Neural cell (in vitro differentiated cells): ENCODE measurements at regions not wholly inside any gene's neighbourhood (a gene's known extent, or its start where the extent isn't known, plus 50 kb on each side); places are given as distances from the start of the nearest gene placed in this dataset.

ENCODE experiments used
- H2AFZ ChIP-seq: fragments of 200-600, 300-800 bp; sonication (generic), shearing (Covaris generic); 2 replicates; pipeline ENCODE4 v1.6.0; 2014; ENCODE audit warnings: low read depth, mild to moderate bottlenecking, antibody characterized with exemption, low read length, moderate library complexity
- H3F3A ChIP-seq: fragments of 200-600 bp; shearing (Covaris generic); 2 replicates; pipeline ENCODE4 v1.6.1; 2016; ENCODE audit warnings: mild to moderate bottlenecking, moderate library complexity, mixed read lengths, antibody characterized with exemption, low read length; ENCODE audit not compliant: insufficient read depth, poor library complexity, severe bottlenecking
- H3K27ac ChIP-seq: fragments of 200-600, 300-800 bp; sonication (generic), shearing (Covaris generic); 2 replicates; pipeline ENCODE4 v1.5.1; 2014; ENCODE audit warnings: mild to moderate bottlenecking, low read length, moderate library complexity
- H3K27me3 ChIP-seq: fragments of 300-800, 200-600 bp; sonication (generic), shearing (Covaris generic); 2 replicates; pipeline ENCODE4 v1.6.0; 2014; ENCODE audit warnings: mild to moderate bottlenecking, low read depth, low read length, moderate library complexity; ENCODE audit not compliant: insufficient read depth
- H3K36me3 ChIP-seq: fragments of 300-800, 200-600 bp; sonication (generic), shearing (Covaris generic); 2 replicates; pipeline ENCODE4 v1.5.1; 2014; ENCODE audit warnings: mild to moderate bottlenecking, antibody characterized with exemption, low read length, moderate library complexity; ENCODE audit not compliant: insufficient read depth
- H3K4me2 ChIP-seq: fragments of 300-800, 200-600 bp; sonication (generic), shearing (Covaris generic); 2 replicates; pipeline ENCODE4 v1.6.0; 2014; ENCODE audit warnings: mild to moderate bottlenecking, low read length
- H3K4me3 ChIP-seq: fragments of 300-800, 200-600 bp; sonication (generic), shearing (Covaris generic); 2 replicates; pipeline ENCODE4 v1.5.1; 2014; ENCODE audit warnings: mild to moderate bottlenecking, low read length, moderate library complexity
- H3K79me2 ChIP-seq: fragments of 200-600 bp; shearing (Covaris generic); replicated peaks from 2 replicates; pipeline ENCODE4 v1.6.0; 2014; ENCODE audit warnings: mild to moderate bottlenecking, low read length, moderate library complexity; ENCODE audit not compliant: insufficient read depth
- H3K9ac ChIP-seq: fragments of 300-800, 200-600 bp; sonication (generic), shearing (Covaris generic); 2 replicates; pipeline ENCODE4 v1.6.1; 2016; ENCODE audit warnings: mild to moderate bottlenecking, low read length, mixed read lengths
- H3K9me2 ChIP-seq: fragments of 200-600 bp; shearing (Covaris generic); 2 replicates; pipeline ENCODE4 v1.6.1; 2016; ENCODE audit warnings: mild to moderate bottlenecking, low read length, mixed read lengths; ENCODE audit not compliant: insufficient read depth
- H3K9me3 ChIP-seq: fragments of 200-600, 300-800 bp; sonication (generic), shearing (Covaris generic); 2 replicates; pipeline ENCODE4 v1.6.1; 2016; ENCODE audit warnings: mild to moderate bottlenecking, mixed run types, low read length, moderate library complexity, mixed read lengths
- H4K20me1 ChIP-seq: fragments of 200-600 bp; shearing (Covaris generic); 2 replicates; pipeline ENCODE4 v1.6.1; 2016; ENCODE audit warnings: mild to moderate bottlenecking, mixed run types; ENCODE audit not compliant: insufficient read depth
- CTCF ChIP-seq: fragments of 450-650 bp; IDR thresholded peaks from 2 replicates; pipeline ENCODE4 v1.5.1; 2014; ENCODE audit warnings: antibody characterized with exemption, mild to moderate bottlenecking, moderate library complexity; ENCODE audit not compliant: poor library complexity, severe bottlenecking
- EP300 ChIP-seq: fragments of 450-650 bp; conservative IDR thresholded peaks from 2 replicates; pipeline ENCODE4 v1.6.1; 2014; ENCODE audit warnings: antibody characterized with exemption, mild to moderate bottlenecking, moderate library complexity; ENCODE audit not compliant: poor library complexity, severe bottlenecking
- EZH2 ChIP-seq: fragments of 200-600, 300-800 bp; shearing (Covaris generic), sonication (generic); IDR thresholded peaks from 2 replicates; pipeline ENCODE4 v1.6.1; 2014; ENCODE audit warnings: antibody characterized with exemption, low read length, borderline replicate concordance, mild to moderate bottlenecking; ENCODE audit not compliant: insufficient read depth, poor library complexity, severe bottlenecking
- MXI1 ChIP-seq: fragments of 450-650 bp; conservative IDR thresholded peaks from 2 replicates; pipeline ENCODE4 v1.6.1; 2014; ENCODE audit warnings: antibody characterized with exemption, mild to moderate bottlenecking; ENCODE audit not compliant: poor library complexity, severe bottlenecking
- POLR2AphosphoS5 ChIP-seq: IDR thresholded peaks from 2 replicates; pipeline ENCODE4 v1.6.1; 2012
- RAD21 ChIP-seq: fragments of 450-650 bp; conservative IDR thresholded peaks from 2 replicates; pipeline ENCODE4 v1.6.1; 2014; ENCODE audit warnings: antibody characterized with exemption, mild to moderate bottlenecking, moderate library complexity
- REST ChIP-seq: IDR thresholded peaks from 2 replicates; pipeline ENCODE4 v1.6.1; 2012; ENCODE audit warnings: borderline replicate concordance
- SMC3 ChIP-seq: fragments of 450-650 bp; conservative IDR thresholded peaks from 2 replicates; pipeline ENCODE4 v1.6.1; 2014; ENCODE audit warnings: antibody characterized with exemption, mild to moderate bottlenecking, moderate library complexity; ENCODE audit not compliant: poor library complexity
- TAF1 ChIP-seq: IDR thresholded peaks from 2 replicates; pipeline ENCODE4 v1.6.1; 2012; ENCODE audit warnings: low read depth

- H2AFZ ChIP-seq: no peak overlapping the region
- H3K9me3 ChIP-seq: no peaks in the 10 kb centered on the region
- no peaks in the 10 kb centered on the region for H3K9me2 ChIP-seq
- H3F3A ChIP-seq: no peaks in the 10 kb centered on the region
- H3K9ac ChIP-seq: no peak overlapping the region
- no peak overlapping the region for H3K27ac ChIP-seq
- TF ChIP-seq MXI1: no peak
- no peaks in the 10 kb centered on the region for H3K79me2 ChIP-seq
- H3K4me2 ChIP-seq: no peak overlapping the region
- no peaks in the 10 kb centered on the region for H4K20me1 ChIP-seq
- H3K36me3 ChIP-seq: no peaks in the 10 kb centered on the region
- no peak overlapping the region for H3K4me3 ChIP-seq
- no peaks in the 10 kb centered on the region for H3K27me3 ChIP-seq
These were observed 1104.5 kb downstream of the FAT4 start for GRCh38 chr4:126419266-126419665.

GRCh38 chr4:126427853-126428252, 1113.1 kb downstream of the FAT4 start:
- H3F3A ChIP-seq: no peaks in the 10 kb centered on the region
- H3K27ac ChIP-seq: no peak overlapping the region
- H3K36me3 ChIP-seq: no peaks in the 10 kb centered on the region
- no peak overlapping the region for H3K9ac ChIP-seq
- no peak overlapping the region for H3K4me2 ChIP-seq
- H3K9me2 ChIP-seq: no peaks in the 10 kb centered on the region
- TF ChIP-seq MXI1 (no peak), CTCF (no peak), SMC3 (no peak), EP300 (no peak), TAF1 (no peak), REST (no peak), POLR2AphosphoS5 (no peak)
- no peaks in the 10 kb centered on the region for H3K9me3 ChIP-seq
- no peaks in the 10 kb centered on the region for H4K20me1 ChIP-seq
- no peaks in the 10 kb centered on the region for H3K79me2 ChIP-seq
- no peaks in the 10 kb centered on the region for H3K27me3 ChIP-seq
- no peak overlapping the region for H2AFZ ChIP-seq
- H3K4me3 ChIP-seq: no peak overlapping the region

GRCh38 chr4:126431049-126431448, 1116.3 kb downstream of the FAT4 start:
- no peaks in the 10 kb centered on the region for H3K36me3 ChIP-seq
- no peaks in the 10 kb centered on the region for H3K79me2 ChIP-seq
- TF ChIP-seq RAD21 (no peak), POLR2AphosphoS5 (no peak), REST (no peak), CTCF (no peak), EZH2 (no peak), TAF1 (no peak), SMC3 (no peak), EP300 (no peak), MXI1 (no peak)
- H3K27ac ChIP-seq: no peak overlapping the region
- H2AFZ ChIP-seq: no peak overlapping the region
- H3F3A ChIP-seq: no peaks in the 10 kb centered on the region
- no peaks in the 10 kb centered on the region for H3K9me2 ChIP-seq
- H3K4me2 ChIP-seq: no peak overlapping the region
- no peaks in the 10 kb centered on the region for H4K20me1 ChIP-seq
- H3K4me3 ChIP-seq: no peak overlapping the region
- H3K9me3 ChIP-seq: no peaks in the 10 kb centered on the region
- H3K27me3 ChIP-seq: no peaks in the 10 kb centered on the region
- H3K9ac ChIP-seq: no peak overlapping the region
